HG03139 (cell line): ENCODE measurements at regions not wholly inside any gene's neighbourhood (a gene's known extent, or its start where the extent isn't known, plus 50 kb on each side); places are given as distances from the start of the nearest gene placed in this dataset.

ENCODE experiments used
- ATAC-seq: cut with Tn5 transposase; IDR thresholded peaks from one replicate; pipeline ENCODE4 v1.9.1; 2021; ENCODE audit not compliant: unreplicated experiment

- ATAC-seq, result no peak
Observed at GRCh38 chr6:44603044-44603686, 215.7 kb downstream of the CDC5L start.

- ATAC-seq, result no peak
Observed at GRCh38 chr6:44606504-44606903, 219.0 kb downstream of the CDC5L start.

GRCh38 chr6:44606976-44607375 lies 219.5 kb downstream of the CDC5L start:
- ATAC-seq, result no peak

- ATAC-seq, result no peak
Observed at GRCh38 chr6:44608175-44608574, 220.7 kb downstream of the CDC5L start.

- ATAC-seq, result no peak
Observed at GRCh38 chr6:44609051-44609612, 221.6 kb downstream of the CDC5L start.

GRCh38 chr6:44614396-44614795 lies 226.9 kb downstream of the CDC5L start:
- no peak for ATAC-seq

- no peak for ATAC-seq
Observed at GRCh38 chr6:44615621-44616020, 228.1 kb downstream of the CDC5L start.

GRCh38 chr6:44617416-44617815 lies 229.9 kb downstream of the CDC5L start:
- ATAC-seq, result no peak

GRCh38 chr6:44618371-44618770 lies 230.9 kb downstream of the CDC5L start:
- no peak for ATAC-seq

GRCh38 chr6:44620922-44621321 lies 233.4 kb downstream of the CDC5L start:
- ATAC-seq, result no peak

GRCh38 chr6:44621846-44622245 lies 234.3 kb downstream of the CDC5L start:
- no peak for ATAC-seq

GRCh38 chr6:44622555-44622954 lies 235.0 kb downstream of the CDC5L start:
- no peak for ATAC-seq

- ATAC-seq, result no peak
Observed at GRCh38 chr6:44622956-44623355, 235.4 kb downstream of the CDC5L start.

- ATAC-seq, result no peak
Observed at GRCh38 chr6:44624226-44624625, 236.7 kb downstream of the CDC5L start.

GRCh38 chr6:44624936-44625573 lies 237.5 kb downstream of the CDC5L start:
- ATAC-seq, result no peak

GRCh38 chr6:44625996-44626395 lies 238.5 kb downstream of the CDC5L start:
- ATAC-seq, result no peak

- no peak for ATAC-seq
Observed at GRCh38 chr6:44626616-44627015, 239.1 kb downstream of the CDC5L start.

- ATAC-seq, result no peak
Observed at GRCh38 chr6:44627091-44627882, 239.8 kb downstream of the CDC5L start.

- ATAC-seq, result no peak
Observed at GRCh38 chr6:44627883-44628271, 240.4 kb downstream of the CDC5L start.

GRCh38 chr6:44628347-44628746 lies 240.8 kb downstream of the CDC5L start:
- no peak for ATAC-seq

GRCh38 chr6:44629636-44630035 lies 242.1 kb downstream of the CDC5L start:
- ATAC-seq, result no peak
